ENCODE measurements at regions not wholly inside any gene's neighbourhood (a gene's known extent, or its start where the extent isn't known, plus 50 kb on each side); places are given as distances from the start of the nearest gene placed in this dataset.
A peak's percentile ranks its signal among the peaks of the same experiment; 100 is the strongest.

DNA sequence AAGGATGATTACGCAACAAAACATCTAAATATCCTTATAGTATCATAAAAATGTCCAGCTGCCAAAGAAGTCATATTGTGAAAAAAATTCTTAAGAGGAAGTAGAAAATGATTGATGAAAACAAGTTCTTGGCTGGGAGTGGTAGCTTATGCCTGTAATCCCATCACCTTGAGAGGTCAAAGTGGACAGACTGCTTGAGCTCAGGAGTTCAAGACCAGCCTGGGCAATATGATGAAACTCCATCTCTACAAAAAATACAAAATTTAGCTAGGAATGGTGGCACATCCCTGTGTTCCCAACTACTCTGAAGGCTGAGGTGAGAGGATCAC is 577.6 kb downstream of the KLHL13 start:
- no peaks in the 10 kb centered on the region for H3K4me1 ChIP-seq (ENCODE audit: control insufficient read depth, low read depth, low read length)
- H3K4ac ChIP-seq (ENCODE audit: low read depth, low read length), result no peak overlapping the region
- no peak overlapping the region for H3K23ac ChIP-seq (ENCODE audit: low read length)
- no peak overlapping the region for H3K4me3 ChIP-seq (ENCODE audit: low read length)
- no peak overlapping the region for H3K9ac ChIP-seq (ENCODE audit: low read length)
- no peak overlapping the region for H3K4me2 ChIP-seq (ENCODE audit: low read length)
- no peaks in the 10 kb centered on the region for H3K79me2 ChIP-seq (ENCODE audit: control insufficient read depth, insufficient read depth, low read length)
- no peak overlapping the region for H3K18ac ChIP-seq (ENCODE audit: low read length)
- no peak overlapping the region for H2BK15ac ChIP-seq (replicated peaks; ENCODE audit: low read depth)
- no peaks in the 10 kb centered on the region for H3K79me1 ChIP-seq (ENCODE audit: low read length)
- no peak overlapping the region for H2BK5ac ChIP-seq (ENCODE audit: low read length)
- no peaks in the 10 kb centered on the region for H3K27me3 ChIP-seq (ENCODE audit: insufficient read depth, low read length, poor library complexity)
- no peaks in the 10 kb centered on the region for H3K36me3 ChIP-seq (ENCODE audit: control insufficient read depth, insufficient read depth, low read length)
- no peak for DNase-seq
- H3K56ac ChIP-seq (ENCODE audit: low read length), result no peak overlapping the region
- H2AK5ac ChIP-seq (ENCODE audit: low read length), result no peak overlapping the region
- no peak overlapping the region for H2BK120ac ChIP-seq (ENCODE audit: low read depth, low read length)
- no peak overlapping the region for H4K8ac ChIP-seq (ENCODE audit: low read depth, low read length)
- WGBS (ENCODE audit: extremely low coverage, insufficient coverage, low lambda C conversion rate), result no CpG with 5 or more reads among the region's 1 CpG
- H3K27ac ChIP-seq (ENCODE audit: low read depth, low read length), result no peak overlapping the region
- H4K5ac ChIP-seq (ENCODE audit: low read length), result no peak overlapping the region

DNA sequence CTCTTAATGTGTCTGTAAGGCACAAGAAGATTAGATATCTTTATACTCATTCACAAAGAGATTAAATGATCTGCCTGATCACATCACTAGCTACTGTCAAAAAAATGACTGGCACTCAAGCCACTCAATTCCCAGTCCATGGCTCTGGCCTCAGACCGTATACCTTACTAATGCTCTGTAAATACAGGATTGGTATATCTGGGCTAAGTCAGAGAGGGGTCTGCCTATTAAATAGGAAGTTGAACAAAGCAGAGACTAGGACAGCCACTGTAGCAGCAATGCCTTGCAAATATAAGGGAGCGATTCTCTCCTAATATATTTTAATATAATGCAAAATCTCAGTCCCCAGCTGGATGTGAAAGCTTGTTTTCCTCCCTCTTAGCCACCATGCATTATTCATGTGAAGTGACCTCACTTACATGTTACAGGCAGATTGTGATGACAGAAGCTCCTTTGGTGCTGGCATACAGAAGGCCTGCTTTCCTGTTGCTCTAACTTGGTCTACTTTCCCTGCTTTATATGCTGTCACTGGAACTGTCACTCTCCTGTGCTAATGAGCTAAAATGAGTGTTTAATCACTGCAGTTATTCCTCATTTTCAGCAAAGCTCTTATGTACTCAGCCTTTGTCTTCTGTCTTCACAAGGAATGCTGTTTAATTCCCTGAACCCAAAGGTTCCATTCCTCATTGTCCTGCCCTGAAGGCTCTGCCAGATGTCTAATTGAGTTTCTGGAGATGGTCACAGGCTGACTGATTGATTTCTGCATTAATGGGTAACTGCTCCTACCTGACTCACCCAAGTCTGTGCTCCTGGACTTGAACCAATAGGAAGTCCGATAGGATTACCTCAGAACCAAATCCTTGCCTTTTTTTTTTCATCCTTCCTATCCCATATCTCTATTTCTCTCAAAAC is 578.2 kb downstream of the KLHL13 start:
- Histone ChIP-seq H3K4me3 (ENCODE audit: low read length) (no peak overlapping the region), H3K18ac (ENCODE audit: low read length) (no peak overlapping the region), H3K79me2 (ENCODE audit: control insufficient read depth, insufficient read depth, low read length) (no peaks in the 10 kb centered on the region), H2BK120ac (ENCODE audit: low read depth, low read length) (no peak overlapping the region), H4K8ac (ENCODE audit: low read depth, low read length) (no peak overlapping the region), H3K27me3 (ENCODE audit: insufficient read depth, low read length, poor library complexity) (no peaks in the 10 kb centered on the region), H2BK15ac (replicated peaks; ENCODE audit: low read depth) (no peak overlapping the region), H3K4me2 (ENCODE audit: low read length) (no peak overlapping the region), H3K79me1 (ENCODE audit: low read length) (no peaks in the 10 kb centered on the region), H3K23ac (ENCODE audit: low read length) (no peak overlapping the region), H3K4me1 (ENCODE audit: control insufficient read depth, low read depth, low read length) (no peaks in the 10 kb centered on the region), H3K4ac (ENCODE audit: low read depth, low read length) (no peak overlapping the region), H2BK5ac (ENCODE audit: low read length) (no peak overlapping the region), H3K36me3 (ENCODE audit: control insufficient read depth, insufficient read depth, low read length) (no peaks in the 10 kb centered on the region), H3K9ac (ENCODE audit: low read length) (no peak overlapping the region), H2AK5ac (ENCODE audit: low read length) (no peak overlapping the region), H3K27ac (ENCODE audit: low read depth, low read length) (no peak overlapping the region), H4K5ac (ENCODE audit: low read length) (no peak overlapping the region), H3K56ac (ENCODE audit: low read length) (no peak overlapping the region)
- DNase-seq, result peak; percentile 3
- WGBS (ENCODE audit: extremely low coverage, insufficient coverage, low lambda C conversion rate), result no CpG with 5 or more reads among the region's 3 CpGs

DNA sequence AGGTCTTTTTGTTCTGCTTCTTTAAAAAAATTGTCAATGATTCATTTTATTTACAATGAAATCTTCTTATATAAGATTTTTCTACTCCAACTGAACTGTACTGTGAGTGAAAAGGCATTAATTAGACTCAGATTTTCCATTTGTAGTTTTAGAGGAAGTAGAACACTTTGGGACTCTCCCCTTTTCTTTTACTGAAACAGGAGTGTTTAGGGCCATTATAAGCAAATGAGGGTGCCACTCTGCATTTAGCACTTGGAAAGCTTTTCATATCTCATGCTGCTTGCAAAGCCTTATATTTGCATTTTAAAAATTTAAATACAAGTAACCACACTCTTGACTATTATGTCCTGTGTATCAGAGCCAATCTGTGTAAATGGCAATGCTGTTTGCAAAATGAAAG is 584.3 kb downstream of the KLHL13 start:
- Histone ChIP-seq H2AK5ac (ENCODE audit: low read length) (no peak overlapping the region), H3K23ac (ENCODE audit: low read length) (no peak overlapping the region), H3K4ac (ENCODE audit: low read depth, low read length) (no peak overlapping the region), H3K9ac (ENCODE audit: low read length) (no peak overlapping the region), H4K8ac (ENCODE audit: low read depth, low read length) (no peak overlapping the region), H2BK120ac (ENCODE audit: low read depth, low read length) (no peak overlapping the region), H4K5ac (ENCODE audit: low read length) (no peak overlapping the region), H3K36me3 (ENCODE audit: control insufficient read depth, insufficient read depth, low read length) (no peaks in the 10 kb centered on the region), H3K4me3 (ENCODE audit: low read length) (no peak overlapping the region), H2BK5ac (ENCODE audit: low read length) (no peak overlapping the region), H3K4me1 (ENCODE audit: control insufficient read depth, low read depth, low read length) (no peaks in the 10 kb centered on the region), H3K27ac (ENCODE audit: low read depth, low read length) (no peak overlapping the region), H3K79me1 (ENCODE audit: low read length) (no peaks in the 10 kb centered on the region), H3K27me3 (ENCODE audit: insufficient read depth, low read length, poor library complexity) (no peaks in the 10 kb centered on the region), H3K79me2 (ENCODE audit: control insufficient read depth, insufficient read depth, low read length) (no peaks in the 10 kb centered on the region), H2BK15ac (replicated peaks; ENCODE audit: low read depth) (no peak overlapping the region), H3K4me2 (ENCODE audit: low read length) (no peak overlapping the region), H3K56ac (ENCODE audit: low read length) (no peak overlapping the region), H3K18ac (ENCODE audit: low read length) (no peak overlapping the region)
- no peak for DNase-seq

DNA sequence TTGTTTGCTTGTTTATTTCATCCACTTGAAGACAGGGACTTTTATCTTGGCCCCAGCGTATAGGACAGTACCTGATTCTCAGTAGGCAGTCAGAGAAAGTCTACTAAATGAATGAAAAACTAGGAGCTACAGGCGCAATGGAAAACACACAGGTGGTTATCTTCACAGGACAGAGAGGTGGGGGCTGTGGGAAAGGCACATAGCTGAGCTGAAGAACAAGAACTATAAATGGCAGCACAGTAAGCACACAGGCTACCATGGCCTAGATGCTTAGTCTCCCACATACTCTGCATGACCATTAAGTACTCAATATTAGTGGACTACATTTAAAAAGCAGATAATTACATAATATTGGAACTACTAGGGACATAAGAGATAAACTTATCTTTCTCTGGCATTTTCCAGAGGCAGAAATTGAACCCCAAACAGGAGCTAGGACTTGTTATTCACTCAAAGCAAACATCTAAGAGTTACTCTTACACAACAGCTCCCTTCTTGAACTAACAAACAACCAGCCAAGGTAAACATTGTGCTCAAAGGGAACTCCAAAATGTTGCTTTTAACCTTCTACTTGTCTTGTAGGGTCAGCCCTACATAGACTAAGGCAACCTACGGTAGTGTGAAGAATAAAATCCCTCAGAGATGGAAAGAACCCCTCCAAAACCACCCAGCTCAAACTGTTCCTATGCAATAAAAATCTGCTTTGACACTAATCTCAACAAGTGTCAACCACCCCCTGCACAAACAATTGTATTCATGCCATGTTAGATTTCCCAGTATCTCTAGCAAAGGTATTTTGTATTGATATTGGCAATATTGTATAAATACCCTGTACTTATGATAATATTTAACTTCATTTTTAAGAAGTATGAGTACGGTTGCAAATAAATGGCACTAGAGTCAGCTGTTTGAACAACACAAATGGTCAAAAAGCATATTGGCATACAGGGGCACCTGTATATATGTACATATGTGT is 593.6 kb downstream of the KLHL13 start:
- H3K27me3 ChIP-seq (ENCODE audit: insufficient read depth, low read length, poor library complexity), result no peaks in the 10 kb centered on the region
- H3K56ac ChIP-seq (ENCODE audit: low read length), result no peak overlapping the region
- no peaks in the 10 kb centered on the region for H3K79me1 ChIP-seq (ENCODE audit: low read length)
- no peak overlapping the region for H2BK5ac ChIP-seq (ENCODE audit: low read length)
- no CpG with 5 or more reads among the region's 4 CpGs for WGBS (ENCODE audit: extremely low coverage, insufficient coverage, low lambda C conversion rate)
- H2AK5ac ChIP-seq (ENCODE audit: low read length), result no peak overlapping the region
- H3K18ac ChIP-seq (ENCODE audit: low read length), result no peak overlapping the region
- no peaks in the 10 kb centered on the region for H3K36me3 ChIP-seq (ENCODE audit: control insufficient read depth, insufficient read depth, low read length)
- H3K4me2 ChIP-seq (ENCODE audit: low read length), result no peak overlapping the region
- no peak overlapping the region for H3K4me3 ChIP-seq (ENCODE audit: low read length)
- no peaks in the 10 kb centered on the region for H3K79me2 ChIP-seq (ENCODE audit: control insufficient read depth, insufficient read depth, low read length)
- H3K9ac ChIP-seq (ENCODE audit: low read length), result no peak overlapping the region
- H4K5ac ChIP-seq (ENCODE audit: low read length), result no peak overlapping the region
- no peak overlapping the region for H3K4ac ChIP-seq (ENCODE audit: low read depth, low read length)
- no peak overlapping the region for H3K23ac ChIP-seq (ENCODE audit: low read length)
- H2BK120ac ChIP-seq (ENCODE audit: low read depth, low read length), result no peak overlapping the region
- no peak overlapping the region for H3K27ac ChIP-seq (ENCODE audit: low read depth, low read length)
- no peaks in the 10 kb centered on the region for H3K4me1 ChIP-seq (ENCODE audit: control insufficient read depth, low read depth, low read length)
- no peak overlapping the region for H2BK15ac ChIP-seq (replicated peaks; ENCODE audit: low read depth)
- H4K8ac ChIP-seq (ENCODE audit: low read depth, low read length), result no peak overlapping the region
- DNase-seq, result no peak

DNA sequence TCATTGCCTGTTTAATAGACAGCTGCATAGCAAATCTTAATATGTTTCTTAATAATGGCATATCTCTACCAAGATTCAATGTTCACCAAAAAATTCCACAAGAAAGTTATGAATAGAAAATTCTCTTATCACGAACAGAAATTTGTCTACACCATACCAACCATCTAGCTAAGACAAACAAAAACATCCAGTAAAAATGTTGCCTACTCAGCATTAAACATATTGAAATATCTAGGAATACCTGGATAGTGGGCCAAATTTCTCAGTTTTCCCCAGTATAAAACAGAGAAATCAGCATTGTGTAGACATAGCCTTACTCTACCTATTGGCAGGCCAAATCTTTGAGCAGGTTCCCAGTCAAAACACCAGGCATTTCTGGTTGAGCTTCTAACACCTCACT is 598.6 kb downstream of the KLHL13 start:
- H4K8ac ChIP-seq (ENCODE audit: low read depth, low read length), result no peak overlapping the region
- no peak for DNase-seq
- no peak overlapping the region for H3K4ac ChIP-seq (ENCODE audit: low read depth, low read length)
- no peaks in the 10 kb centered on the region for H3K79me2 ChIP-seq (ENCODE audit: control insufficient read depth, insufficient read depth, low read length)
- H2BK15ac ChIP-seq (replicated peaks; ENCODE audit: low read depth), result no peak overlapping the region
- H2AK5ac ChIP-seq (ENCODE audit: low read length), result no peak overlapping the region
- WGBS (ENCODE audit: extremely low coverage, insufficient coverage, low lambda C conversion rate), result no CpG with 5 or more reads among the region's 1 CpG
- H3K4me2 ChIP-seq (ENCODE audit: low read length), result no peak overlapping the region
- H3K27me3 ChIP-seq (ENCODE audit: insufficient read depth, low read length, poor library complexity), result no peaks in the 10 kb centered on the region
- H3K4me3 ChIP-seq (ENCODE audit: low read length), result no peak overlapping the region
- H3K23ac ChIP-seq (ENCODE audit: low read length), result no peak overlapping the region
- no peak overlapping the region for H4K5ac ChIP-seq (ENCODE audit: low read length)
- no peak overlapping the region for H3K9ac ChIP-seq (ENCODE audit: low read length)
- H3K18ac ChIP-seq (ENCODE audit: low read length), result no peak overlapping the region
- H3K27ac ChIP-seq (ENCODE audit: low read depth, low read length), result no peak overlapping the region
- H3K56ac ChIP-seq (ENCODE audit: low read length), result no peak overlapping the region
- H3K79me1 ChIP-seq (ENCODE audit: low read length), result no peaks in the 10 kb centered on the region
- H3K4me1 ChIP-seq (ENCODE audit: control insufficient read depth, low read depth, low read length), result no peaks in the 10 kb centered on the region
- H2BK120ac ChIP-seq (ENCODE audit: low read depth, low read length), result no peak overlapping the region
- no peaks in the 10 kb centered on the region for H3K36me3 ChIP-seq (ENCODE audit: control insufficient read depth, insufficient read depth, low read length)
- H2BK5ac ChIP-seq (ENCODE audit: low read length), result no peak overlapping the region

Measured in mesendoderm (in vitro differentiated cells).